OCI-LY1 (cell line): ENCODE measurements at regions not wholly inside any gene's neighbourhood (a gene's known extent, or its start where the extent isn't known, plus 50 kb on each side); places are given as distances from the start of the nearest gene placed in this dataset.

Source experiments
- EZH2 ChIP-seq: fragments of 200-600 bp; sonication (generic), shearing (Covaris generic); IDR thresholded peaks from 2 replicates; pipeline ENCODE4 v1.8.0; 2017; ENCODE audit warnings: borderline replicate concordance, mixed run types, mild to moderate bottlenecking, antibody characterized with exemption, low read length, moderate library complexity, mixed read lengths
- TF ChIP-seq, protein P1 (sequence below): fragments of 200-600 bp; sonication (generic), shearing (Covaris generic); IDR thresholded peaks from 2 replicates; pipeline ENCODE4 v1.5.1; 2017; ENCODE audit warnings: mild to moderate bottlenecking, antibody characterized with exemption, low read length, moderate library complexity, mixed read lengths

DNA sequence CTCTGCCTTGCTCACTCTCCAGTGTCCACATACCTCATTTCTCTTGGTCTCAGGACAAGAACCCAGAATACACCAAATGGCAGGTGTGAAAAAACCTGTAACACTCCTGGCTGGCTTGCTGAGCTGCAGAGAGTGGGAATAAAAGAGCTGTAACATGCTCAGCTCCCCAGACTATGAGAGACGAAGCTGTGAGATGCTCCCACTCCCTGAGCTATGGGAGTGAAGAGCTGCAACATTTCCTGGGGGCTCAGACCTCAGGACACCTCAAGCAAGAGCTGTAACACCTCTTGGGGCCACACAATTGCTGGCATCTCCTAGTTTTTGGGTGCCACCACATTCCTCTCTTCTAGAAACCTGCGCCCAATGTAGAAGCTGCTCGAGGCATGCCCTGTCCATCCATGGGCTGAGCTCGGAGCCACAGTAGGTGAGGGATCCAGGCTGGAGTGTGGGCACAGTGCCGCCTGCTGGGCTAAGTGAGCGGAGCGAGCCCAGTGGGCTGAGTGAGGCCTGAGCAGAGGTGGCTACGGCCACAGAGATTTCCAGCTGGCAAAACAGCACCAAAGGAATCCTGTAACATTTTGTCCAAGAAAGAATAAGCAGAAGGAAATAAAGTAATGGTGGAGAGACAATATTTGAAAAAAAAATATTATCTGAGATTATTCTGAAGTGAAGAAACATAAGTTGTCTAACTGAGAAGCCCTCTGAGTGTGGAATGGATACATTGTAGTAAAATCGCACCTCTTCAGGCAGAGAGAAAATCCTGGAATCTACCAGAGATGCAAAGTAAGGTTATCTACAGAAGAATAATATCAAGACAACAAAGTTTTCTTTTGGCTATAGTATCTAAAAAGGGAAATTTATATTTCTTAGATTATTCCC, 186.2 kb upstream of the PCDH9 start:
- TF ChIP-seq EZH2, result no peak
- TF ChIP-seq, protein P1, sequence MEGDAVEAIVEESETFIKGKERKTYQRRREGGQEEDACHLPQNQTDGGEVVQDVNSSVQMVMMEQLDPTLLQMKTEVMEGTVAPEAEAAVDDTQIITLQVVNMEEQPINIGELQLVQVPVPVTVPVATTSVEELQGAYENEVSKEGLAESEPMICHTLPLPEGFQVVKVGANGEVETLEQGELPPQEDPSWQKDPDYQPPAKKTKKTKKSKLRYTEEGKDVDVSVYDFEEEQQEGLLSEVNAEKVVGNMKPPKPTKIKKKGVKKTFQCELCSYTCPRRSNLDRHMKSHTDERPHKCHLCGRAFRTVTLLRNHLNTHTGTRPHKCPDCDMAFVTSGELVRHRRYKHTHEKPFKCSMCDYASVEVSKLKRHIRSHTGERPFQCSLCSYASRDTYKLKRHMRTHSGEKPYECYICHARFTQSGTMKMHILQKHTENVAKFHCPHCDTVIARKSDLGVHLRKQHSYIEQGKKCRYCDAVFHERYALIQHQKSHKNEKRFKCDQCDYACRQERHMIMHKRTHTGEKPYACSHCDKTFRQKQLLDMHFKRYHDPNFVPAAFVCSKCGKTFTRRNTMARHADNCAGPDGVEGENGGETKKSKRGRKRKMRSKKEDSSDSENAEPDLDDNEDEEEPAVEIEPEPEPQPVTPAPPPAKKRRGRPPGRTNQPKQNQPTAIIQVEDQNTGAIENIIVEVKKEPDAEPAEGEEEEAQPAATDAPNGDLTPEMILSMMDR, result peak; percentile 98
